ENCODE measurements at regions not wholly inside any gene's neighbourhood (a gene's known extent, or its start where the extent isn't known, plus 50 kb on each side); places are given as distances from the start of the nearest gene placed in this dataset.
"Not testable (repeated sequence)": the region's sequence is repeated elsewhere in the genome, so short reads cannot be mapped to it uniquely, and the experiment has no call there.

DNA sequence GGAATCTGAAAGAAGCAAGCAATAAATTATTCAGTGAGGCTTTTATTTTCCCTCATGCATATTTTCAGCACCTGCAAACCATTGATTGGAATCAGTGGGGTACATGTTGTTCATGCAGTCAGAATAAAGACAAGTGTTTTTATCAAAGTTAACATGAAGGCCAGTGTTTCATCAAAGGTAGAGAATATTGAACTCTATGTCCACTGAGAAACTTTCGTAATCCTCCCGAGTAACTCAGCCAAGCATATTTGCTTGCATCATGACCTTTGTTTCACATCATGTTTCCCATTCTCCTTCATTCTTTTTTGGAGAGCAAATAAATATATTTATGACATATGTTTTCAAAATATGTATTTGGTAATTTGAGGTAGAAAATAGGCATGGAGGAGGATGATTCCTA lies 663.1 kb downstream of the SH2D4B start:
- intact Hi-C loops (cut with DNase I; ENCODE audit: low total_unique reads) = no loop called here
- no peak for DNase-seq (ENCODE audit: low spot score in 2 of 2)
- WGBS, 2 donors = 74 to 81% methylated on average over 2 of the region's 2 CpGs
- H3K4me3 ChIP-seq (ENCODE audit: low read depth, poor library complexity, severe bottlenecking) = no peak overlapping the region
- TF ChIP-seq POLR2A (IDR thresholded peaks at IDR 0.05) = no peak
- TF ChIP-seq, protein P1, sequence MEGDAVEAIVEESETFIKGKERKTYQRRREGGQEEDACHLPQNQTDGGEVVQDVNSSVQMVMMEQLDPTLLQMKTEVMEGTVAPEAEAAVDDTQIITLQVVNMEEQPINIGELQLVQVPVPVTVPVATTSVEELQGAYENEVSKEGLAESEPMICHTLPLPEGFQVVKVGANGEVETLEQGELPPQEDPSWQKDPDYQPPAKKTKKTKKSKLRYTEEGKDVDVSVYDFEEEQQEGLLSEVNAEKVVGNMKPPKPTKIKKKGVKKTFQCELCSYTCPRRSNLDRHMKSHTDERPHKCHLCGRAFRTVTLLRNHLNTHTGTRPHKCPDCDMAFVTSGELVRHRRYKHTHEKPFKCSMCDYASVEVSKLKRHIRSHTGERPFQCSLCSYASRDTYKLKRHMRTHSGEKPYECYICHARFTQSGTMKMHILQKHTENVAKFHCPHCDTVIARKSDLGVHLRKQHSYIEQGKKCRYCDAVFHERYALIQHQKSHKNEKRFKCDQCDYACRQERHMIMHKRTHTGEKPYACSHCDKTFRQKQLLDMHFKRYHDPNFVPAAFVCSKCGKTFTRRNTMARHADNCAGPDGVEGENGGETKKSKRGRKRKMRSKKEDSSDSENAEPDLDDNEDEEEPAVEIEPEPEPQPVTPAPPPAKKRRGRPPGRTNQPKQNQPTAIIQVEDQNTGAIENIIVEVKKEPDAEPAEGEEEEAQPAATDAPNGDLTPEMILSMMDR (IDR thresholded peaks at IDR 0.05) = no peak

DNA sequence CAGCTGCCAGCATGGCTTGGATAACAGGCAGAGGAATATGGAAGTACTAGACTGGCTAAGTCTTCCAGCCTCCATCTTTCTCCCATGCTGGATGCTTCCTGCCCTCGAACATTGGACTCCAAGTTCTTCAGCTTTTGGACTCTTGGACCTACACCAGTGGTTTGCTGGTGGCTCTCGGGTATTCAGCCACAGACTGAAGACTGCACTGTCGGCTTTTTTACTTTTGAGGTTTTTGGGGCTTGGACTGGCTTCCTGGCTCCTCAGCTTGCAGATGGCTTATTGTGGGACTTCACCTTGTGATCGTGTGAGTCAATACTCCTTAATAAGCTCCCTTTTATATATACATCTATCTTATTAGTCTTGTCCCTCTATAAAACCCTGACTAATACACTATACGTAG lies 667.6 kb upstream of the NRG3 start:
- intact Hi-C loops (cut with DNase I; ENCODE audit: low total_unique reads); DNase-seq (ENCODE audit: low spot score in 2 of 2); H3K4me3 ChIP-seq (ENCODE audit: low read depth, poor library complexity, severe bottlenecking): not testable (repeated sequence)
- WGBS, 2 donors = 85% methylated on average over 5 of the region's 5 CpGs

DNA sequence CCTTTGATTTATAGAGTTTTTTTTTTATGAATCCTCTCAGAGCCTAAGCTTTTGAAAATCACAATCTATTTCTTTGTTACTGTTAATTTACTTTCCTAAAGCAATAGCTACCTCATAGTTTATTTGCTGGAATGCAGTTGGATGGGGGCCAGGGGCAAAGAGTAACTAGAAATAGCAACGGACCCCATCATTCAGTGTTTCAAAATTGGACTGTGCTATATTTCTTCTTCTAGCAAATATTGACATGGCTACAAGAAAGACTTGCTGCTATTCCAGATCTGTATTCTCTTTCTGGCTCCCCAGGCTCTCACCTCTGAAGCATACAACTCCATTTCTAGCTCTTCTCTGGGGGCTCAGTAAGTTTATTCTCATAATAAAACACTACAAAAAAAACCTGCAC lies 661.6 kb upstream of the NRG3 start:
- 20 to 29% methylated on average over 1 of the region's 1 CpG for WGBS, 2 donors
- intact Hi-C loops (cut with DNase I; ENCODE audit: low total_unique reads) = no loop called here
- no peak overlapping the region for H3K4me3 ChIP-seq (ENCODE audit: low read depth, poor library complexity, severe bottlenecking)
- TF ChIP-seq, protein P1 (IDR thresholded peaks at IDR 0.05) = no peak
- TF ChIP-seq POLR2A (IDR thresholded peaks at IDR 0.05) = no peak
- DNase-seq (ENCODE audit: low spot score in 2 of 2) = no peak

DNA sequence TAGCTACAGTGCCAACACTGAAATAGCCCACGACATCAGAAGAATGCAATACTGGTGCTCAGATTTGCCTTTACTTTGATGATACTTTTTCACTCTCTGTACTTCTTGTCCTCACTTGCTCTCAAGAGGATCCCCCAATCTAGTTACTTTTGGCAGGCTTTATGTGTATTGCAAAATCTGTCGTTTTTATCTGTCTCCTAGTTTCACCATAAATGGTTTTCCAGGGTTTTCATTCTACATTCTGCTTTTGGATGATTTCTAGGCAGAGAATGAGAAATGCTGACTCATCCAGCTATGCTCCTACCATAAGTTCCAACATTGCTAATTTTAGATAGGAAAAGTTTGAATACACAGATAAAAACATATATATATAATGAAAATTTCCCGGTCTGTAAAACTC lies 659.5 kb upstream of the NRG3 start:
- 44 to 51% methylated on average over 3 of the region's 3 CpGs for WGBS, 2 donors
- intact Hi-C loops (cut with DNase I; ENCODE audit: low total_unique reads) = no loop called here
- no peak for DNase-seq (ENCODE audit: low spot score in 2 of 2)
- TF ChIP-seq POLR2A (IDR thresholded peaks at IDR 0.05) = no peak
- TF ChIP-seq, protein P1 (IDR thresholded peaks at IDR 0.05) = no peak
- H3K4me3 ChIP-seq (ENCODE audit: low read depth, poor library complexity, severe bottlenecking) = no peak overlapping the region

DNA sequence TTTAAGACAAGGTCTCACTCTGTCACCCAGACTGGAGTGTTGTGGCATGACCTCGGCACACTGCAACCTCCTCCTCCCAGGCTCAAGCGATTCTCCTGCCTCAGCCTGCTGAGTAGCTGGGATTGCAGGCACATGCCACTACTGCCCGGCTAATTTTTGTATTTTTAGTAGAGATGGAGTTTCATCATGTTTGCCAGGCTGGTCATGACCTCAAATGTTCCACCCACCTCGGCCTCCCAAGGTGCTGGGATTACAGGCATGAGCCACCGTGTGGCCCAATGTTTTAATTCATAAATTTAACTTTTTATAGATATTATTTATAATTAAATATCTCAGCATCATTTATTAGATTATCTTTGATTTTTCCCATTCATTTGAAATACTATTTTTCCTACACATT lies 658.0 kb upstream of the NRG3 start:
- 80 to 84% methylated on average over 5 of the region's 5 CpGs for WGBS, 2 donors
- no peak for DNase-seq (ENCODE audit: low spot score in 2 of 2)
- TF ChIP-seq, protein P1 (IDR thresholded peaks at IDR 0.05) = no peak
- no peak for TF ChIP-seq POLR2A (IDR thresholded peaks at IDR 0.05)
- intact Hi-C loops (cut with DNase I; ENCODE audit: low total_unique reads) = no loop called here
- H3K4me3 ChIP-seq (ENCODE audit: low read depth, poor library complexity, severe bottlenecking) = no peak overlapping the region

DNA sequence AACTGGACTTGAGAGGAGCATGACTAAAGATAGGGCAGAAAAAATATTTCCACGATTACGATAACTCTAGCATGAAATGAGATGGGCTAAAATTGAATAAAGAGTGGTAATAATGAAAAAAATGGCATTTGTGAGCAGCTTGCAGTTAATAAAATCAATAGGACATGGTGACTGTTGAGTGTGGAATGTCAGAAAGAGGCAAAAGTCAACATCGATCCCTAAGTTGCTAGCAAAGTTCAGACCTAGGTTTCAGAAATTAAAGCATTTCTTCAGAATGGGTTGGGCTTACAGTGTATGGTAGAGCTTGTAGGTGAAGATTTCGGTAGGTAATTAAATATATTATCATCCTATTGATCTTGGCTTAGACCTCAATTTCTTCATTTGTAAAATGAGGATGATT lies 656.7 kb upstream of the NRG3 start:
- H3K4me3 ChIP-seq (ENCODE audit: low read depth, poor library complexity, severe bottlenecking) = no peak overlapping the region
- intact Hi-C loops (cut with DNase I; ENCODE audit: low total_unique reads) = no loop called here
- TF ChIP-seq, protein P1 (IDR thresholded peaks at IDR 0.05) = no peak
- no peak for TF ChIP-seq POLR2A (IDR thresholded peaks at IDR 0.05)
- no peak for DNase-seq (ENCODE audit: low spot score in 2 of 2)
- 89% methylated on average over 4 of the region's 4 CpGs for WGBS, 2 donors

All from lower leg skin (tissue), 4 donors.